Breast epithelium (tissue), 4 donors: ENCODE measurements at regions not wholly inside any gene's neighbourhood (a gene's known extent, or its start where the extent isn't known, plus 50 kb on each side); places are given as distances from the start of the nearest gene placed in this dataset.

Experiments used
- DNase-seq, 2 donors: peaks; one replicate each; pipeline ENCODE4 v3.0.0-alpha.2; 2019; ENCODE audit warnings: low spot score in 2 of 2
- H3K27ac ChIP-seq, 2 donors: fragments of 200-600 bp; sonication (generic) in 1 of 2; one replicate each; pipeline ENCODE4 v1.5.1; 2016 to 2019; ENCODE audit warnings: mild to moderate bottlenecking in 1 of 2
- H3K27me3 ChIP-seq, 2 donors: fragments of 200-600 bp; sonication (generic) in 1 of 2; one replicate each; pipeline versions ENCODE4 v1.5.1 to v1.6.0; 2017 to 2019; ENCODE audit warnings: control low read depth in 1 of 2, mild to moderate bottlenecking in 1 of 2
- H3K36me3 ChIP-seq: fragments of 200-600 bp; one replicate; pipeline ENCODE4 v1.5.1; 2019
- H3K4me1 ChIP-seq, 2 donors: fragments of 200-600 bp; sonication (generic); one replicate each; pipeline ENCODE4 v1.5.1; 2016 to 2019; ENCODE audit warnings: control low read depth in 1 of 2
- H3K4me3 ChIP-seq, 3 donors: fragments of 200-600 bp; sonication (generic); 1 replicate in 2 of 3; 2 replicates in 1 of 3; pipeline ENCODE4 v1.5.1; 2016 to 2019; ENCODE audit warnings: mild to moderate bottlenecking in 3 of 3, moderate library complexity in 2 of 3
- H3K9me3 ChIP-seq, 2 donors: fragments of 200-600 bp; sonication (generic) in 1 of 2; one replicate each; pipeline ENCODE4 v1.5.1; 2016 to 2019; ENCODE audit warnings: control low read depth in 1 of 2
- POLR2A ChIP-seq: fragments of 450-650 bp; IDR thresholded peaks from one replicate; pipeline ENCODE4 v1.6.1; 2016; ENCODE audit warnings: antibody characterized with exemption, mild to moderate bottlenecking, moderate library complexity
- POLR2AphosphoS5 ChIP-seq, 3 donors: sonication (generic); formaldehyde crosslinking; IDR thresholded peaks; one replicate each; pipeline ENCODE4 v1.6.1; 2017; ENCODE audit warnings: antibody characterized with exemption in 3 of 3
- intact Hi-C: fragments of 100-400 bp; cut with DNase I; formaldehyde crosslinking; loops from one replicate; pipeline ENCODE4 v1.15.1; 2023; ENCODE audit warnings: low total_unique reads
- TF ChIP-seq, protein P1 (sequence below), 3 donors: fragments of 450-650 bp; IDR thresholded peaks; one replicate each; pipeline ENCODE4 v1.5.1; 2016 to 2017; ENCODE audit warnings: antibody characterized with exemption in 3 of 3, mild to moderate bottlenecking in 3 of 3, moderate library complexity in 3 of 3

DNA sequence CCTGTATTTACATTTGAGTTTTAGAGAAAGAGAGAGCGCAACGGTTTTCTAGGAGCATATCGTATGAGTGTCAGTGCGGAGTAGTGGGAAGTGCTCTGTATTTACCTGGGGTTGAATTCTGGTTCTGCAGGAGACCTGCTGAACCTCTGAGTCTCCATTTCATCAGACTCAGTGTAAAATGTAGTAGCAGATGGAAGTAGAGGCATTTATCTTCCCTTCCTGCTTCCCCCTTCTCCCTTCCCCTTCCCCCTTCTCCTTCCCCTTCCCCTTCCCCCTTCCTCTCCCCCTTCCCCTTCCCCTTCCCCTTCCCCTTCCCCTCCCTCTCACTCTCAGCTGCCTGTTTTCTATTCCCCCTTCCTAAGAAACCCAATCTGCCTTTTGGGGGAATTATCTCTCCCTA is 426.9 kb downstream of the NPIPA7 start:
- no peak for TF ChIP-seq POLR2A
- no peak for TF ChIP-seq POLR2AphosphoS5 (IDR thresholded peaks at IDR 0.05)
- TF ChIP-seq, protein P1, sequence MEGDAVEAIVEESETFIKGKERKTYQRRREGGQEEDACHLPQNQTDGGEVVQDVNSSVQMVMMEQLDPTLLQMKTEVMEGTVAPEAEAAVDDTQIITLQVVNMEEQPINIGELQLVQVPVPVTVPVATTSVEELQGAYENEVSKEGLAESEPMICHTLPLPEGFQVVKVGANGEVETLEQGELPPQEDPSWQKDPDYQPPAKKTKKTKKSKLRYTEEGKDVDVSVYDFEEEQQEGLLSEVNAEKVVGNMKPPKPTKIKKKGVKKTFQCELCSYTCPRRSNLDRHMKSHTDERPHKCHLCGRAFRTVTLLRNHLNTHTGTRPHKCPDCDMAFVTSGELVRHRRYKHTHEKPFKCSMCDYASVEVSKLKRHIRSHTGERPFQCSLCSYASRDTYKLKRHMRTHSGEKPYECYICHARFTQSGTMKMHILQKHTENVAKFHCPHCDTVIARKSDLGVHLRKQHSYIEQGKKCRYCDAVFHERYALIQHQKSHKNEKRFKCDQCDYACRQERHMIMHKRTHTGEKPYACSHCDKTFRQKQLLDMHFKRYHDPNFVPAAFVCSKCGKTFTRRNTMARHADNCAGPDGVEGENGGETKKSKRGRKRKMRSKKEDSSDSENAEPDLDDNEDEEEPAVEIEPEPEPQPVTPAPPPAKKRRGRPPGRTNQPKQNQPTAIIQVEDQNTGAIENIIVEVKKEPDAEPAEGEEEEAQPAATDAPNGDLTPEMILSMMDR (IDR thresholded peaks at IDR 0.05), result no peak
- intact Hi-C loops, result no loop called here

DNA sequence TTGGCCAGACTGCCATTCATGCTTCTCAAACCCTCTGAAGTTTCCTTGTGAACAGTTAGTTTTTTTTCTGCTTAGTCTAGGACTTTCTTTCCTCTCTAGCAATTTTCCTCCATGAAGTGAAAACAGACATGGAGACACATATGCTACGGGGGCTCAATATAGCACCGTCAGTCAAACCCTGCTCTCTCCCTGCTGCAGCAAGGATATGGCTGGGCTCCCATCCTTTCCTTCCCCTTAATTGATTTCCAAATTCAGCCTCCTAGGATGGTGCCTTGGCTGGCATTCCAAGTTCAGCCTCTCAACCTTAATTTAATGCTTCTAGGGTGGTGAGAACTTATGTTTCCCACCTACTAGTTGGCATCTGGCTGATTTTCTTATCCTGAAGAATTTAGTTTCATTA is 436.7 kb downstream of the NPIPA7 start:
- intact Hi-C loops, result no loop called here
- no peak for TF ChIP-seq POLR2AphosphoS5 (IDR thresholded peaks at IDR 0.05)
- no peak for TF ChIP-seq POLR2A
- TF ChIP-seq, protein P1 (IDR thresholded peaks at IDR 0.05), result no peak
- Histone ChIP-seq H3K4me1 (no peaks in the 10 kb centered on the region), H3K4me3 (no peak overlapping the region), H3K9me3 (no peaks in the 10 kb centered on the region), H3K36me3 (no peaks in the 10 kb centered on the region), H3K27ac (no peak overlapping the region), H3K27me3 (peaks cover 0 to 4% of the 10 kb centered on the region in 2 donors)
- DNase-seq, result no peak

More for the DNA sequence above, 426.9 kb downstream of the NPIPA7 start:
- no peaks in the 10 kb centered on the region for H3K36me3 ChIP-seq
- no peak overlapping the region for H3K27ac ChIP-seq
- DNase-seq, result no peak
- H3K27me3 ChIP-seq, result no peaks in the 10 kb centered on the region
- H3K9me3 ChIP-seq, result peaks cover 0 to 9% of the 10 kb centered on the region in 2 donors
- H3K4me3 ChIP-seq, result no peak overlapping the region
- no peaks in the 10 kb centered on the region for H3K4me1 ChIP-seq

DNA sequence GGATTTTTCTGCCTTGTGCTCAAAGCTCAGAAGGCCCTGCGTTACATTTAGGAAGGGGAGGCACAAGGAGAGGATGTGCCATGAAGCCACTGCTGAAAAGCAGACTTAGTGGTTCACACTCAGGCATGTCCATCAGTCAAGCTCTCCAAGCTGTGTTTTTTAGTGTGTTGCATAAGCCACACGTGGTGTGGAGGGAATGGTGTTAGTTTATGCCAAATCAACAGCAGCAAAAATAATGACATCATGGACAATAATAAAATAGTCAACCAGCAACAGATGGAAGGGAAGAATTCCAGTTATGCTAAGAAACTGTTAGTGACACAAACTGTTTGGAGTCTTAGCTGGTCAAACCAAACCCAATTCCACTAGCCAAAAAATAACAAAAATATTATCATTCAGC is 438.3 kb downstream of the NPIPA7 start:
- intact Hi-C loops, result no loop called here
- Histone ChIP-seq H3K27ac (no peak overlapping the region), H3K4me3 (no peak overlapping the region), H3K36me3 (no peaks in the 10 kb centered on the region), H3K4me1 (no peaks in the 10 kb centered on the region), H3K9me3 (peaks cover 0 to 11% of the 10 kb centered on the region in 2 donors), H3K27me3 (no peaks in the 10 kb centered on the region)
- TF ChIP-seq, protein P1 (IDR thresholded peaks at IDR 0.05), result no peak
- TF ChIP-seq POLR2A (no peak), POLR2AphosphoS5 (IDR thresholded peaks at IDR 0.05) (no peak)
- no peak for DNase-seq

DNA sequence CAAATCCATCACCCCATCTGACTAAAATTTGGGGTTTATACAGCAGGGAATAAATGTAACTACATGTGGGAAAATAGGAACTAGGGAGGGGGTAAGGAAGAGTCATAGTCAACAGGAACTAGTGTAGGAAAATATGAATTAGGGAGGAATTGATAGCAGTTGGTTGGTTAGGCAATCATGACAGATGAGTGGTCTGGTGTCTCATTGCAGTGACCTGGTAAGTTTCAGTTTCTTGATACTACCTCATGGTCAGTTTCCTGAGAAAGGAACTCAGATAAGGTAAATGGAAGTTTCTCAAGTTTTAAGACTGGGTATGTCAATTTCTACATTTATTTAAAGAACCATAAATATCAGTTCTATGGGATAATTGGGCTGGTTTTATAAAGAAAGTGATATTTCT is 442.3 kb downstream of the NPIPA7 start:
- Histone ChIP-seq H3K4me3 (no peak overlapping the region), H3K27ac (no peak overlapping the region), H3K27me3 (no peaks in the 10 kb centered on the region), H3K36me3 (no peaks in the 10 kb centered on the region), H3K9me3 (peaks cover 0 to 11% of the 10 kb centered on the region in 2 donors), H3K4me1 (no peaks in the 10 kb centered on the region)
- no peak for DNase-seq
- TF ChIP-seq POLR2A (no peak), POLR2AphosphoS5 (IDR thresholded peaks at IDR 0.05) (no peak)
- TF ChIP-seq, protein P1 (IDR thresholded peaks at IDR 0.05), result no peak
- intact Hi-C loops, result no loop called here

DNA sequence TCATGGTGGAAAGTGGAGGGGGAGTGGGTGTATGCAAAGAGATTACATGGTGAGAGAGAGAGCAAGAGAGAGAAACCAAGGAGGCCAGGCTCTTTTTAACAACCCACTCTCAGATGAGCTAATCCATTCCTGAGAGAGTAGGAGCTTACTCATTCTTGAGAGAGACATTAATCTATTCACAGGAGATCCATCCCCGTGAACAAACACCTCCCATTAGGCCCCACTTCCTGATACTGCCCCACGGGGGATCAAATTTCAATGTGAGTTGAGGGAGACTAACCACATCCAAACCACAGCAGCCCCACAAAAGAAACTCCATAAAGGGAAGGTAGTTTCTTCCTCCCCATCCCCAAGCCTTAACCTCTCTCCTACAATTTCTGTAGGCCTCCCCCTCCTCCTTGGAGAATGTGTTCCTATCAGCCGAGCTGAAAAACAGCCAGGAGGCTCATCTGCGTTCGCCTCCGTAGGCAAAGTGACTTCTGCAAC is 450.0 kb downstream of the NPIPA7 start:
- Histone ChIP-seq H3K27me3 (no peaks in the 10 kb centered on the region), H3K4me3 (no peak overlapping the region), H3K36me3 (no peaks in the 10 kb centered on the region), H3K4me1 (no peaks in the 10 kb centered on the region), H3K9me3 (no peaks in the 10 kb centered on the region), H3K27ac (no peak overlapping the region)
- intact Hi-C loops, result no loop called here
- TF ChIP-seq, protein P1 (IDR thresholded peaks at IDR 0.05), result no peak
- no peak for TF ChIP-seq POLR2A
- TF ChIP-seq POLR2AphosphoS5 (IDR thresholded peaks at IDR 0.05), result no peak
- no peak for DNase-seq
